GM23338 (cell line): ENCODE measurements at regions not wholly inside any gene's neighbourhood (a gene's known extent, or its start where the extent isn't known, plus 50 kb on each side); places are given as distances from the start of the nearest gene placed in this dataset.

Experiments used
- ATAC-seq: fragments of 200-7000 bp; cut with Tn5 transposase; 3 replicates; pipeline ENCODE4 v1.9.1; 2020
- DNase-seq: peaks from one replicate; pipeline ENCODE4 v3.0.0-alpha.2; 2015; ENCODE audit warnings: low spot score
- H2AFZ ChIP-seq: fragments of 200-600 bp; sonication (generic); 2 replicates; pipeline ENCODE4 v1.8.0; 2016; ENCODE audit warnings: antibody characterized with exemption, mild to moderate bottlenecking, moderate library complexity
- H3F3A ChIP-seq: fragments of 200-600 bp; sonication (generic); replicated peaks from 2 replicates; pipeline ENCODE4 v1.8.0; 2017; ENCODE audit warnings: antibody characterized with exemption, mixed run types, low read depth
- H3K27ac ChIP-seq: fragments of 200-600 bp; sonication (generic); 2 replicates; pipeline ENCODE4 v1.6.1; 2016; ENCODE audit warnings: low read depth
- H3K27me3 ChIP-seq: fragments of 200-600 bp; sonication (generic); 2 replicates; pipeline ENCODE4 v1.8.0; 2016; ENCODE audit warnings: mild to moderate bottlenecking, mixed run types, moderate library complexity; ENCODE audit not compliant: insufficient read depth
- H3K36me3 ChIP-seq: fragments of 200-600 bp; sonication (generic); 2 replicates; pipeline ENCODE4 v1.8.0; 2016; ENCODE audit warnings: mild to moderate bottlenecking; ENCODE audit not compliant: insufficient read depth
- H3K4me1 ChIP-seq: fragments of 200-600 bp; sonication (generic); 2 replicates; pipeline ENCODE4 v1.8.0; 2016; ENCODE audit warnings: mild to moderate bottlenecking, moderate library complexity; ENCODE audit not compliant: insufficient read depth
- H3K4me2 ChIP-seq: fragments of 200-600 bp; sonication (generic); 2 replicates; pipeline ENCODE4 v1.7.1; 2017; ENCODE audit warnings: mixed run types
- H3K4me3 ChIP-seq: fragments of 200-600 bp; sonication (generic); 2 replicates; pipeline ENCODE4 v1.6.1; 2016; ENCODE audit warnings: mixed run types
- H3K79me2 ChIP-seq: fragments of 200-600 bp; sonication (generic); replicated peaks from 2 replicates; pipeline ENCODE4 v1.8.0; 2017; ENCODE audit warnings: mild to moderate bottlenecking; ENCODE audit not compliant: insufficient read depth
- H3K9me2 ChIP-seq: fragments of 200-600 bp; sonication (generic); 2 replicates; pipeline ENCODE4 v1.8.0; 2017; ENCODE audit not compliant: insufficient read depth
- H4K20me1 ChIP-seq: fragments of 200-600 bp; sonication (generic); replicated peaks from 2 replicates; pipeline ENCODE4 v1.8.0; 2017; ENCODE audit warnings: mild to moderate bottlenecking; ENCODE audit not compliant: insufficient read depth
- H3K27ac Mint-ChIP-seq: 2 replicates; pipeline ENCODE4 v1.8.0; 2020; ENCODE audit warnings: inconsistent platforms, mild to moderate bottlenecking, moderate library complexity, mixed read lengths
- H3K27me3 Mint-ChIP-seq: 3 replicates; pipeline ENCODE4 v1.8.0; 2022; ENCODE audit warnings: low read depth, mild to moderate bottlenecking, moderate library complexity, mixed read lengths, inconsistent platforms; ENCODE audit not compliant: insufficient read depth, poor library complexity
- H3K36me3 Mint-ChIP-seq: 3 replicates; pipeline ENCODE4 v1.8.0; 2021; ENCODE audit warnings: low read depth, mild to moderate bottlenecking, inconsistent platforms, moderate library complexity, mixed read lengths
- H3K4me1 Mint-ChIP-seq: 3 replicates; pipeline ENCODE4 v1.8.0; 2020; ENCODE audit warnings: mild to moderate bottlenecking, inconsistent platforms, mixed read lengths
- H3K4me3 Mint-ChIP-seq: 3 replicates; pipeline ENCODE4 v1.8.0; 2021; ENCODE audit warnings: moderate library complexity, mild to moderate bottlenecking, inconsistent platforms, mixed read lengths
- H3K9me3 Mint-ChIP-seq: 3 replicates; pipeline ENCODE4 v1.8.0; 2020; ENCODE audit warnings: moderate library complexity, mild to moderate bottlenecking, inconsistent platforms, mixed read lengths
- CREB1 ChIP-seq: fragments of 250-450 bp; sonication (Bioruptor Pico); IDR thresholded peaks from 2 replicates; pipeline ENCODE4 v1.5.0; 2020; ENCODE audit warnings: low read depth, mild to moderate bottlenecking, moderate library complexity
- EZH2 ChIP-seq: fragments of 200-600 bp; sonication (generic); IDR thresholded peaks from one replicate; pipeline ENCODE4 v1.8.0; 2017; ENCODE audit warnings: antibody characterized with exemption, mild to moderate bottlenecking, low read depth; ENCODE audit not compliant: unreplicated experiment
- EZH2phosphoT487 ChIP-seq: fragments of 200-600 bp; sonication (generic); IDR thresholded peaks from one replicate; pipeline ENCODE4 v1.8.1; 2018; ENCODE audit warnings: antibody characterized with exemption; ENCODE audit not compliant: unreplicated experiment
- JUNB ChIP-seq: IDR thresholded peaks from one replicate; pipeline ENCODE4 v1.6.1; 2016; ENCODE audit warnings: antibody characterized with exemption; ENCODE audit not compliant: unreplicated experiment
- NANOG ChIP-seq: IDR thresholded peaks from 2 replicates; pipeline ENCODE4 v1.6.1; 2016; ENCODE audit warnings: antibody characterized with exemption, borderline replicate concordance
- STAT1 ChIP-seq: IDR thresholded peaks from one replicate; pipeline ENCODE4 v1.6.1; 2016; ENCODE audit warnings: antibody characterized with exemption; ENCODE audit not compliant: unreplicated experiment
- ZNF114 ChIP-seq: fragments of 250-450 bp; sonication (Bioruptor Pico); IDR thresholded peaks from 2 replicates; pipeline ENCODE4 v1.5.0; 2020; ENCODE audit warnings: mild to moderate bottlenecking, moderate library complexity
- ZNF331 ChIP-seq: fragments of 250-450 bp; sonication (Bioruptor Pico); IDR thresholded peaks from 2 replicates; pipeline ENCODE4 v1.5.0; 2020; ENCODE audit warnings: low read depth, mild to moderate bottlenecking, moderate library complexity
- TF ChIP-seq, protein P1 (sequence below): IDR thresholded peaks from one replicate; pipeline ENCODE4 v1.6.1; 2018; ENCODE audit warnings: antibody characterized with exemption; ENCODE audit not compliant: unreplicated experiment
- TF ChIP-seq, protein P2 (sequence below): IDR thresholded peaks from 2 replicates; pipeline ENCODE4 v1.6.1; 2016; ENCODE audit warnings: antibody characterized with exemption

DNA sequence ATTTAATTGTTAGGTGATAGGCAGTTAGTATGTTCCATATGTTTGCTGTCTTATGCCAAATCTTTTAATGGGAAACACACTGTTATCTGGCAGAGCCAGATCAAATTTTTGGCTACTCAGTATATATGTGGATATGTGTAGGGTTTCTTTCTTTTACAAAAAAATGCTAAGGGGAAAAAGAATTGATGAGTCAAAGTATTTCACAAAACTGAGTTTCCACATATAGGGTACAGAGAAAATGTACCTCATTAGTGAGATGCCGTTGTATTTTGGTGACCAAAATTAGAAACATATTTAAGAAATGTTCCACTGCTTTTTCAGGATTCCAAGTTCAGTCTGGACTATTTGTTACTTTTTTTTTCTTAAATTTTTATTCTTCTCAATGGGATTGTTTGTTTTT is 201.2 kb upstream of the PTGFR start:
- no peaks in the 10 kb centered on the region for H3K36me3 Mint-ChIP-seq
- H4K20me1 ChIP-seq, result no peaks in the 10 kb centered on the region
- no peak overlapping the region for H3K4me3 ChIP-seq
- no peaks in the 10 kb centered on the region for H3K27me3 ChIP-seq
- no peak for TF ChIP-seq STAT1
- TF ChIP-seq, protein P1, sequence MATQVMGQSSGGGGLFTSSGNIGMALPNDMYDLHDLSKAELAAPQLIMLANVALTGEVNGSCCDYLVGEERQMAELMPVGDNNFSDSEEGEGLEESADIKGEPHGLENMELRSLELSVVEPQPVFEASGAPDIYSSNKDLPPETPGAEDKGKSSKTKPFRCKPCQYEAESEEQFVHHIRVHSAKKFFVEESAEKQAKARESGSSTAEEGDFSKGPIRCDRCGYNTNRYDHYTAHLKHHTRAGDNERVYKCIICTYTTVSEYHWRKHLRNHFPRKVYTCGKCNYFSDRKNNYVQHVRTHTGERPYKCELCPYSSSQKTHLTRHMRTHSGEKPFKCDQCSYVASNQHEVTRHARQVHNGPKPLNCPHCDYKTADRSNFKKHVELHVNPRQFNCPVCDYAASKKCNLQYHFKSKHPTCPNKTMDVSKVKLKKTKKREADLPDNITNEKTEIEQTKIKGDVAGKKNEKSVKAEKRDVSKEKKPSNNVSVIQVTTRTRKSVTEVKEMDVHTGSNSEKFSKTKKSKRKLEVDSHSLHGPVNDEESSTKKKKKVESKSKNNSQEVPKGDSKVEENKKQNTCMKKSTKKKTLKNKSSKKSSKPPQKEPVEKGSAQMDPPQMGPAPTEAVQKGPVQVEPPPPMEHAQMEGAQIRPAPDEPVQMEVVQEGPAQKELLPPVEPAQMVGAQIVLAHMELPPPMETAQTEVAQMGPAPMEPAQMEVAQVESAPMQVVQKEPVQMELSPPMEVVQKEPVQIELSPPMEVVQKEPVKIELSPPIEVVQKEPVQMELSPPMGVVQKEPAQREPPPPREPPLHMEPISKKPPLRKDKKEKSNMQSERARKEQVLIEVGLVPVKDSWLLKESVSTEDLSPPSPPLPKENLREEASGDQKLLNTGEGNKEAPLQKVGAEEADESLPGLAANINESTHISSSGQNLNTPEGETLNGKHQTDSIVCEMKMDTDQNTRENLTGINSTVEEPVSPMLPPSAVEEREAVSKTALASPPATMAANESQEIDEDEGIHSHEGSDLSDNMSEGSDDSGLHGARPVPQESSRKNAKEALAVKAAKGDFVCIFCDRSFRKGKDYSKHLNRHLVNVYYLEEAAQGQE, result no peak
- no peak for TF ChIP-seq ZNF331 (CRISPR knock-in tag)
- TF ChIP-seq EZH2, result no peak
- TF ChIP-seq, protein P2, sequence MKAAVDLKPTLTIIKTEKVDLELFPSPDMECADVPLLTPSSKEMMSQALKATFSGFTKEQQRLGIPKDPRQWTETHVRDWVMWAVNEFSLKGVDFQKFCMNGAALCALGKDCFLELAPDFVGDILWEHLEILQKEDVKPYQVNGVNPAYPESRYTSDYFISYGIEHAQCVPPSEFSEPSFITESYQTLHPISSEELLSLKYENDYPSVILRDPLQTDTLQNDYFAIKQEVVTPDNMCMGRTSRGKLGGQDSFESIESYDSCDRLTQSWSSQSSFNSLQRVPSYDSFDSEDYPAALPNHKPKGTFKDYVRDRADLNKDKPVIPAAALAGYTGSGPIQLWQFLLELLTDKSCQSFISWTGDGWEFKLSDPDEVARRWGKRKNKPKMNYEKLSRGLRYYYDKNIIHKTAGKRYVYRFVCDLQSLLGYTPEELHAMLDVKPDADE, result no peak
- no peak for TF ChIP-seq EZH2phosphoT487
- no peak for TF ChIP-seq NANOG
- no peaks in the 10 kb centered on the region for H3K4me1 ChIP-seq
- DNase-seq (no peak), ATAC-seq (no peak)
- H3K36me3 ChIP-seq, result no peaks in the 10 kb centered on the region
- peaks cover 2% of the 10 kb centered on the region for H3K27me3 Mint-ChIP-seq
- H3K9me3 Mint-ChIP-seq, result 0 out of 3 replicates have a peak, but pooled peaks cover 8% of the 10 kb centered on the region
- H3K4me2 ChIP-seq, result no peak overlapping the region
- no peaks in the 10 kb centered on the region for H3K4me1 Mint-ChIP-seq
- no peak overlapping the region for H3K27ac ChIP-seq
- no peak overlapping the region for H3K27ac Mint-ChIP-seq
- no peak overlapping the region for H3K4me3 Mint-ChIP-seq
- H3K79me2 ChIP-seq, result no peaks in the 10 kb centered on the region
- no peak overlapping the region for H2AFZ ChIP-seq
- H3F3A ChIP-seq, result no peaks in the 10 kb centered on the region
- H3K9me2 ChIP-seq, result peaks cover 4% of the 10 kb centered on the region

DNA sequence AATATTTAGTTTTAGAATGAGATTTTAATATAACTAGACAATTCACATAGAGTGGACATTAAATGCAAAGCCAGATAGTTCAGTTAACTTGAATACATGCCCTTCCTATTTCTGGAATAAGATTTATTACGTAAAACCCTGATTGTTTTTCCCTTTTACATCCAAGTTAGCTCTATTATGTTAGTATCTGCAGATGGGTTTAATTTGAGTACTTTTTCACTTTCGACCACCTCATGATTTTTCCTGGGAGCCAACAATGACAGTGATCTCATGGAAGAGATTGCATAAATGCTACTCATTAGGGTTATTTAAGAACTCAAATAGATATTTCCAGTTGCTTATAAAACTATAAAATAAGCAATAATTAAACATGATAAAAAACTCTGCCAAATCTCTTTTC is 199.4 kb upstream of the PTGFR start:
- no peak overlapping the region; the same call in 1 of the 2 replicates for H3K27ac Mint-ChIP-seq
- Histone ChIP-seq H3K4me2 (no peak overlapping the region), H3K36me3 (no peaks in the 10 kb centered on the region), H3K79me2 (no peaks in the 10 kb centered on the region), H3K4me3 (no peak overlapping the region), H3K27me3 (no peaks in the 10 kb centered on the region), H3K4me1 (no peaks in the 10 kb centered on the region), H3K27ac (no peak overlapping the region), H3K9me2 (peaks cover 4% of the 10 kb centered on the region), H3F3A (no peaks in the 10 kb centered on the region), H4K20me1 (no peaks in the 10 kb centered on the region), H2AFZ (no peak overlapping the region)
- no peak overlapping the region for H3K4me3 Mint-ChIP-seq
- DNase-seq (no peak), ATAC-seq (no peak)
- H3K27me3 Mint-ChIP-seq, result peaks cover 2% of the 10 kb centered on the region
- 0 out of 3 replicates have a peak, but pooled peaks cover 3% of the 10 kb centered on the region for H3K36me3 Mint-ChIP-seq
- 0 out of 3 replicates have a peak, but pooled peaks cover 8% of the 10 kb centered on the region for H3K9me3 Mint-ChIP-seq
- no peaks in the 10 kb centered on the region for H3K4me1 Mint-ChIP-seq
- TF ChIP-seq CREB1, result no peak
- no peak for TF ChIP-seq JUNB
- TF ChIP-seq ZNF114, result no peak
- TF ChIP-seq ZNF331 (CRISPR knock-in tag), result no peak
- TF ChIP-seq, protein P2, result no peak
- TF ChIP-seq NANOG, result no peak
- no peak for TF ChIP-seq EZH2phosphoT487
